GM18505 (cell line): ENCODE measurements at regions not wholly inside any gene's neighbourhood (a gene's known extent, or its start where the extent isn't known, plus 50 kb on each side); places are given as distances from the start of the nearest gene placed in this dataset.

Source experiments
- ATAC-seq: cut with Tn5 transposase; IDR thresholded peaks from one replicate; pipeline ENCODE4 v1.9.1; 2021; ENCODE audit not compliant: unreplicated experiment
- POLR2A ChIP-seq: IDR thresholded peaks from 4 replicates; pipeline ENCODE4 v1.6.1; 2011; ENCODE audit warnings: borderline replicate concordance; ENCODE audit not compliant: insufficient read depth, insufficient read length; ENCODE audit errors: extremely low read depth

DNA sequence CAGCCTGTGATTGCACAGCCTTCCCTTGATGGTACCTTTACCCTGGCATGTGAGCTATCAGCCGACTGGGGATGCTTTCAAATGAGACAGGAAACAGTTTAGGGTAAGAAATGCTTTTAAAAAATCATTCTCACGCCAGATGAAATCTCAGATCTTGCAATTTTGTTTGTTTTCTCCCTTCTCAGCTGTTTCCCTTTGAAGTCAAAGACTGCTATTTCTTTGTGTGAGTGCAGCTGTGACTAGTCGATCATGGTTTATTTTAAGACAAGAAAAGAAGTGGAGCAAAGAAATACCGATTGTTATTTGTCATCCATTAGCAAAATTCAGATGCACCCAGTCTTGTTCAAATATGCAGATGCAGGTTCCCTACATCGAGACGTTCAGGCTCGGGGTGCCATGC, 489.7 kb downstream of the QKI start:
- ATAC-seq: no peak
- no peak for TF ChIP-seq POLR2A

DNA sequence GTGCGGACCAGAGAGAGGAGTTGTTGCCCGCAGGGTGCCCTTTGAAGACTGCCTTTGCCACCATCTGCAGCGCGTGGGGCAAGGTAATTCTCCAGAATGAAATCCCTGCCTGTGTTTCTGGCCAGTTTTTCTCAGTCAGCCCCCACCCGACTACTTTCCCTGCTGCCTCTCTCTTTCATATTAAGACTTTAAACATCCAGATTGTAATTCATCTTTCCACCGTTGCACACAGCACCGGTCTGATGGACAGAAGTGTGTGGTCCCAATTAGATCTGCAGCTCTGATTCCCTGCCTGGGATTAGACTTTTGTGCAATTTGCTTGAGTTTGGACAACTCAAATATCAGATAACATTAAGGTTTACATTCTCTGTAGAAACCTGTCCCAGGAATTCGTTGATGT, 489.0 kb downstream of the QKI start:
- no peak for ATAC-seq
- TF ChIP-seq POLR2A: no peak

DNA sequence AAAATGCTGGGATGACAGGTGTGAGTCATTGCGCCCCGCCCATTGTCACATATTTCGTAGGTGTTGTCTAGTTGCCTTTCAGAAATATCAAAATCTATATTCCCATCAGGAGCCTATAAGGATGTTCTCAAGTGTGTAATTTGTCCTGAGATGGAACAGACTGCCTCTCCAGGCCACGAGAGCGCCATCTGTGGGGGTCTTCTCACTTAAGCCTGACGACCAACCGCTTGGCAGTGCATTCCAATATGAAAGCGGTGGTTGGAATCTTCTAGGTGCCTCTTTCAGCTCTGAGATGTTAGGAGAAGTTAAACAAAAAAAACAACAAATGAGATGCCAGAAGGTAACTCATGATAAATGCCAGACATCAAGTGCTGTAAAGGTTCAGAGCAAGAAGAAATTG, 488.5 kb downstream of the QKI start:
- ATAC-seq: no peak
- TF ChIP-seq POLR2A: no peak

DNA sequence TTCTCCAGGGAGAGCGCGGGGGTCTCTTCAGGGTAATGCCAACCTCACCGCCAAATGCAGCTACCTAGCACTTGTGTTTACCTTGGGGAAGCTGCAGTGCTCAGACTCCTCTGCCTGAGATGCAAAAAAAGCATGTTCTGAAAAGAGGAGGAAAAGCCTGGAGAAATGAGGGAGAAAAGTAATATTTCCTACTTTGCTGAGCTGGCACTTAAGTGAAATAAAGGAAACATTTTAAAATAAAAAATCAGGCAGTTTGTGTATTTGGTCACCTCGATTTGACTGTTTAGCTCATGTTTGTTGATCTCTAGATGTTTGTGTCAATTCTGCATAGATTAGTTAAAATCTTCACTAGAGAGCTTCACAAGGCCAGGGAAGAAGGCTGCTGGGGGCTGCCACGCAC, 487.2 kb downstream of the QKI start:
- TF ChIP-seq POLR2A: no peak
- no peak for ATAC-seq

DNA sequence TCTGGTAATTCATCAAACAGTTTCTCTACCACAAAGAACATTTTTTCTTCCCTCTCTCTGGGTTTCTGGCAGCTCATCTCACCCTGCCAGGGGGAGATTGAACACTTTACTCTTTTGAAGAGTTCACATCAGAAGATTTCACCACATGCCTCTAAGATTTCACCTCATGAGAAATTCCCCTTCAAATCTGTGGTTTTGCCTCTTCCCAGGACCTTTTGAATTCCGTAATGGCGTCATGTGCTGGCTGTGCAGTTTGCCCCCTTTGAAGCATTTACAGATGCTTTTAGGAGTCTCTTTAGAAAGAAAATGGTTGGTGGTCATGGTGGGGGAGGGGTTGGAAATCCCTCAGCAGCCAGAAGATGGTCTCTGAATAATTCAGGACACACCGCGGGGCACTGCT, 486.1 kb downstream of the QKI start:
- ATAC-seq: no peak
- TF ChIP-seq POLR2A: no peak

DNA sequence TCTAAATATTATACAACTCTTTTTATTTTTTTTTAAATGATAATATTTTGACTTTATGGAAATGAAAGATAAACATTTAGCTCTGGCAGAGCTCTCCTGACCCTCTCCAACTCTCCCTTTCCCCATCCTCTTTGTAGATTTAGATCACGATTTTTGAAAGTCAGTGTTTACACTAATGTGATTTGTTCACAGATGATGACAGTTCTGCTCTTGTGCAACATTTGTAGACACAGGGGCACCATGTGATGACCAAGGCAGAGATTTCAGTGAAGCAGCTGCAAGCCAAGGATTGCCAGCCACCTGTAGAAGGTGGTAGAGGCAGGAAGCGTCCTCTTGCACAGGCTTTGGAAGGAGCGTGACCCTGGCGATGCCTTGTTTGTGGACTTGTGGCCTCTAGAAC, 483.2 kb downstream of the QKI start:
- TF ChIP-seq POLR2A: no peak
- ATAC-seq: no peak

DNA sequence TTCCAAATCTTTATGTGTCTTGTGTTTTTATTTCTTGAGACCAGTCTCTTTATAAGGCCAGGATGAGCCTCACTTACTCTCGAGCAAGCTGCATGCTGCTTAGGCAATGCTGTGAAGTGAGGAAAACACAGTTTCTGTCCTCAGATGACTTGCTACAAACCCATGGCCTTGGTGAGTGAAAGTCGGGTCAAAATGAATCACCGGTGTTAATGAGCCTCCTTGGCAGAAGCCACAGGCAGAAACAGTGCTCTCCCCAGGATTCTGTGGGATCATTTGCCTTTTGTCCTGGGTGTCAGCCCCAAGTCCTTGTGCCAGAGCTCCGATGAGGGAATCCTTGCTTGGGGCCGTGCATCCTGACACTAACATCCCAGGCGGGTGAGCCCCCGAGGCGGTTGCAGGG, 482.5 kb downstream of the QKI start:
- TF ChIP-seq POLR2A: no peak
- no peak for ATAC-seq

DNA sequence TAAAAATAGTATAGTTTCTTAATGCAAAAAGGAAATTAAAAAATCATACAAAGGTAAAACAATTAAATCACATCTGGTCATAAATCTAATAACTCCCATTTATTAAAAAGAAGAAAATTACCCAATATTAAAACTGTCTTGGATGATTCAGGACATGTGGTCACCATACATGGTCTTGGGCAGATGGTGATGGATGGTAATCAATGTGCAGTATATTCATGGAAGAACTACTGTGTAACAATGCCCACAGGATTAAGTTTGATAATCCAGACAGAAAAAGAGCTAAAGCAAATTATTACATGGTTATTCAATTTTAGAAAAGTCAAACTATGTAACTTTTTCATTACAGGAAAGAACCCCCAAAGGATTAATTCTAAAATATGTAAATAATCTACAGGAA, 480.6 kb downstream of the QKI start:
- no peak for TF ChIP-seq POLR2A
- no peak for ATAC-seq

DNA sequence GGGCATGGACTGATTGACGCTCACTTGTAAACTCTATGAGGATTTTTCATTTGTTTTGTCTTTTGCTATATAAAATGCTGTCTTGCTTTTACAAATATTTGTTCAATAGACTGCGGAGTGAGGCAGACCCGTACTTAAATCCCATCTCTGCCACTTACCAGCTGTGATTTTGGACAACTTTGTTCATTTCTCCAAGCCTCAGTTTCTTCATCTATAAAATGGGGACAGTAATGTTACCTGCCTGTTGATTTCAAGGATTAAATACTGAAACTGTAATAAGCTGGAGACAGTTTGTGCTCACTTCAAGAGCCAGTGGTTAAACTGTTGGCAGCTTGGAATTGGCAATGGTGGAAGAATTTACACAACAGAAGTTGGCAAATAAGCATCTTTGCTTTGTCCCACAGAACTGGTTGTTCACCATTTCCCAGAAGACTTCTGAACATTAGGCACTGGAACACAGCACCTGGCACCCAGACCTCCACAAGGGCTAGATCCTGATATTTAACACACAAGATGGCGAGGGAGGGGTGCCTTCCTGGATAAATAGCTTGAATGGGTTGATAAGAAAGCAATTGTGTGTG, 479.2 kb downstream of the QKI start:
- no peak for ATAC-seq

DNA sequence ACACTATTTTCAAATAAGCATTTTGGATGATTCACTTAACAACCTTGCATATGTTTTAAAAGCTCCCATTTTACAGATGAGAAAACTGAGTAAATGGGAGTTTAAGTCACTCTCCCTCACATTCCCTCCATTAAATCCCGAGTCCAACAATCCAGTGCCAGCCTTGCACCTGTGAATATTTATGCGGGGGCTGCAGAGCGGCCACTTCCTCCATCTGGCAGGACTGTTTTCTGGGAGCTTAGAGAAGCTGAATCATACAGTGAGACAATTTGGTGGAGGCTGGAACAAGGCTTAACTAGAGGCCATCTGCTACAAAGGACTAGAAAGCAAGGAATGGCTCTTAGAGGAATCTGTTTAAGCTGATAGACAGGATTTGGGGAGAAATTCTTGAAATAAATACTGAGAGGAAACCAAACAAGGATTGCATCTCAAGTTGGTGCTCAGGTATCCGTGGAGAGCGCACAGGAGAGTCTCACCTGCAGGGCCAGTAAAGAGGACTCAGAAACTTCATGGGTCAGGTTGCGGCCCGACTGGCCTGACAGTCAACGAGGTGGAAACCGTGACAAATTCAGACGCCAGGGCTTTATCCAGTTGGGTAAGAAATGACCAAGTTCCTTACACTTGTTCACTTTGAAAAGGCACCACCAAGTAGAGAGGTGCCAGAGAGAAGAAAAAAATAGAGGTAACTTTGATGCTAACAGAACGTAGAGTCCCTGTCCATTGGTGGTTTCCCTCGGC, 478.5 kb downstream of the QKI start:
- no peak for ATAC-seq
- no peak for TF ChIP-seq POLR2A

More for the DNA sequence above, 479.2 kb downstream of the QKI start:
- no peak for TF ChIP-seq POLR2A

DNA sequence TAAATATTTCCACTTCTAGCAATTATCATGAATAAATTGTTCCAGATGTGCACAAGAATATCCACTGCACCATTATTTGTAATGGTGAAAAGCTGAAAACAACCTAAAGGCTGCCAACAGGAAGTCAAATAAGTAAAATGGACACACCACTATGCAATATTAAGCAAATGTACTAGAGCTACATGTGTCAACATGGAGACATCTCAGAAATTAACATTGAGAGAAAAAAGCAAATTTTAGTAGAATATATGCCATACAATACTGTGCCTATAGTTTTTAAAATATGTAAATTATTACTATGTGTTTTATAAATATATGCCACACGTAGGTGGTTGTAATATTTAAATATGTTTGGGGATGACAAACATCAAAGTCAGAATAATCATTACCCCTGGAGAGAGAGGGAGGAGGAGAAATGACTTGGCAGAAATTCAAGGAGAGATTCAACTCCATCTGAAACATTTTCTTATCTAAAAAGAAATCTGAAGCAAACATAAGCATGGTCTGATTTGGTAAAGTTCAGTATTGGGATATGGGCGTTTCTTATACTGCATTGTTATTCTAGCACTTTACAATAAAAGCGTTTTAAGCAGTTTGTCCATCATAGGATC, 475.5 kb downstream of the QKI start:
- ATAC-seq: no peak
- TF ChIP-seq POLR2A: no peak

DNA sequence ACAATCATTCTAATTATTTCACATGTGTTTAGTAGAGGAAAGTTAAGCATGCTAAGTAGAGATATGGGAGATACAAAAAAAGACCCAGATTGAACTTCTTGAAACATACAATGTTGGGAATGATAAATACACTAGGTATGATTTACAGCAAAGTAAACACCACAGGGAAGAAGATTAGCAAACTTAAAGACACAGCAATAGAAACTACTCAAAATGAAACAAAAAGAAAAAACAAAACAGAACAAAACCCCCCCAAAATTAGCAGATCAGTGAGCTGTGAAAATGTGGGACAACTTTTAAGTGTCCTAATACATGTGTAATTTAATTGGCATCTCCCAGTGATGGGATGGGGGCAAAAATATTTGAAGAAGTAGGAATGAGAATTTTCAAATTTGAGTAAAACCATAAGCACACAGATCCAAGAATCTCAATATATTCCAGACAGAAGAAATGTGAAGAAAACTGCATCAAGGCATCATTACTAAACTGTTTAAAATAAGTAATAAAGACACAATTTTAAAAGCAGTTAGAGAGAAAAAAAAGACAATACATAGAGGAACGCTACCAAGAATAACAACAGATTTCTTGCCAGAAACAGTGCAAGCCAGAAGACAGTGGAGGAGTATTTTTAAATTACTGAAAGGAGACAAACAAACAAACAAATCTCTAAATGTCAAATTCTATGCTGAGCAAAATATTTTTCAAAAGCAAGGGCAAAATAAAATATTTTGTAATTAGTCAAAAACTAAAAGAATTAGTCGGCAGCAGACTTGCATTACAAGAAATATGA, 473.7 kb downstream of the QKI start:
- peak; percentile 61 for ATAC-seq
- no peak for TF ChIP-seq POLR2A

DNA sequence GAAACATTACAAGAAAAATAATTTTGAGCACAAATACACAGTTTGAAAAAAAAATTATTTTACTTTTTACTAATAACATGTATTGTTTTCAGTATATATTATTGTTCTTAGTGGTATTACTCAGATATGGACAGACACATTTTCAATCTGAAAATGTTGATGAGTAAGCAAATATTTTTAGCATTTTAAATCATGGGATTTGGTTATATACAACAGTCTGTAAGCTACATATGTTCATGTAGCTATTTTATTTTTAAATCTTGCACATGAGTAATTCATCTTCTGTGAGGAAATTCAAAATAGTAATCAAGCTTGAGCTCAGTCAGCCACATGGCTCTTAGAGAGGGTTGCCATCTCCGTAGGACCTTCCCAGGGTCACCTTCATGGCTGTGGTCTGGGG, 471.9 kb downstream of the QKI start:
- no peak for ATAC-seq
- no peak for TF ChIP-seq POLR2A
